ENCODE measurements at regions not wholly inside any gene's neighbourhood (a gene's known extent, or its start where the extent isn't known, plus 50 kb on each side); places are given as distances from the start of the nearest gene placed in this dataset.

- TF ChIP-seq CTCF (IDR thresholded peaks at IDR 0.05; ENCODE audit: insufficient read depth, low read length, poor library complexity, severe bottlenecking): no peak
- TF ChIP-seq EZH2phosphoT487 (conservative IDR thresholded peaks at IDR 0.05; ENCODE audit: low read length): no peak
Measured at GRCh38 chr4:108430921-108431320, 189.5 kb upstream of the RPL34 start.

Measured in SU-DHL-6 (cell line).